H9 (cell line): ENCODE measurements at regions not wholly inside any gene's neighbourhood (a gene's known extent, or its start where the extent isn't known, plus 50 kb on each side); places are given as distances from the start of the nearest gene placed in this dataset.

Experiments
- DNase-seq: peaks from one replicate; pipeline ENCODE4 v3.0.0-alpha.2; 2017
- H2AFZ ChIP-seq: one replicate; pipeline ENCODE4 v1.6.1; 2013; ENCODE audit warnings: mild to moderate bottlenecking, low read length, control low read depth, moderate library complexity
- H2AK5ac ChIP-seq: 2 replicates; pipeline ENCODE4 v1.6.1; 2013; ENCODE audit warnings: low read length, control low read depth, mixed read lengths; ENCODE audit not compliant: insufficient read length
- H2BK120ac ChIP-seq: one replicate; pipeline ENCODE4 v1.6.1; 2013; ENCODE audit warnings: low read depth, mild to moderate bottlenecking, low read length, control low read depth, inconsistent platforms; ENCODE audit not compliant: poor library complexity, severe bottlenecking
- H2BK12ac ChIP-seq: 2 replicates; pipeline ENCODE4 v1.6.1; 2013; ENCODE audit warnings: low read length, control low read depth, mixed read lengths, low read depth; ENCODE audit not compliant: insufficient read length
- H2BK15ac ChIP-seq: 2 replicates; pipeline ENCODE4 v1.6.1; 2013; ENCODE audit warnings: low read depth, low read length, control low read depth
- H2BK20ac ChIP-seq: one replicate; pipeline ENCODE4 v1.6.1; 2013; ENCODE audit warnings: low read depth, mild to moderate bottlenecking, low read length, control low read depth, inconsistent platforms; ENCODE audit not compliant: poor library complexity, severe bottlenecking
- H2BK5ac ChIP-seq: 2 replicates; pipeline ENCODE4 v1.6.1; 2013; ENCODE audit warnings: low read length, control low read depth, mixed read lengths; ENCODE audit not compliant: insufficient read length
- H3K14ac ChIP-seq: 2 replicates; pipeline ENCODE4 v1.6.1; 2013; ENCODE audit warnings: low read length, control low read depth; ENCODE audit not compliant: insufficient read depth
- H3K18ac ChIP-seq: 2 replicates; pipeline ENCODE4 v1.6.1; 2013; ENCODE audit warnings: low read depth, mild to moderate bottlenecking, mixed read lengths, low read length, control low read depth; ENCODE audit not compliant: insufficient read length
- H3K23ac ChIP-seq: 2 replicates; pipeline ENCODE4 v1.6.1; 2013; ENCODE audit warnings: low read length, control low read depth, mixed read lengths, low read depth; ENCODE audit not compliant: insufficient read length
- H3K23me2 ChIP-seq: 2 replicates; pipeline ENCODE4 v1.6.1; 2013; ENCODE audit warnings: low read depth, mild to moderate bottlenecking, mixed read lengths, low read length, control low read depth; ENCODE audit not compliant: insufficient read length, poor library complexity, severe bottlenecking
- H3K27ac ChIP-seq: 2 replicates; pipeline ENCODE4 v1.5.1; 2013; ENCODE audit warnings: low read length, control low read depth, mixed read lengths, low read depth; ENCODE audit not compliant: insufficient read length
- H3K27me3 ChIP-seq: 2 replicates; pipeline ENCODE4 v1.6.1; 2013; ENCODE audit warnings: low read length, control low read depth, inconsistent platforms; ENCODE audit not compliant: insufficient read depth
- H3K4ac ChIP-seq: 2 replicates; pipeline ENCODE4 v1.6.1; 2013; ENCODE audit warnings: low read depth, mild to moderate bottlenecking, control low read depth, inconsistent platforms, low read length, moderate library complexity
- H3K4me1 ChIP-seq: 2 replicates; pipeline ENCODE4 v1.6.1; 2013; ENCODE audit warnings: low read length, control low read depth, inconsistent platforms; ENCODE audit not compliant: insufficient read depth
- H3K4me2 ChIP-seq: 2 replicates; pipeline ENCODE4 v1.6.1; 2013; ENCODE audit warnings: low read length, control low read depth, mixed read lengths; ENCODE audit not compliant: insufficient read length, insufficient read depth
- H3K56ac ChIP-seq: 2 replicates; pipeline ENCODE4 v1.6.1; 2013; ENCODE audit warnings: low read depth, mild to moderate bottlenecking, mixed read lengths, low read length, control low read depth; ENCODE audit not compliant: insufficient read length
- H3K79me1 ChIP-seq: 2 replicates; pipeline ENCODE4 v1.6.1; 2013; ENCODE audit warnings: low read depth, mild to moderate bottlenecking, moderate library complexity, low read length, control low read depth, inconsistent platforms; ENCODE audit not compliant: insufficient read depth, poor library complexity, severe bottlenecking
- H3K79me2 ChIP-seq: 2 replicates; pipeline ENCODE4 v1.6.1; 2013; ENCODE audit warnings: low read length, control low read depth, inconsistent platforms; ENCODE audit not compliant: insufficient read depth
- H3K9ac ChIP-seq: 2 replicates; pipeline ENCODE4 v1.6.1; 2013; ENCODE audit warnings: low read length, control low read depth, mixed read lengths; ENCODE audit not compliant: insufficient read length; ENCODE audit errors: extremely low read depth
- H3K9me3 ChIP-seq: one replicate; pipeline ENCODE4 v1.6.1; 2013; ENCODE audit warnings: low read depth, low read length, inconsistent platforms; ENCODE audit not compliant: control insufficient read depth
- H3T11ph ChIP-seq: one replicate; pipeline ENCODE4 v1.6.1; 2013; ENCODE audit warnings: mild to moderate bottlenecking, low read length, control low read depth, inconsistent platforms
- H4K20me1 ChIP-seq: one replicate; pipeline ENCODE4 v1.6.1; 2013; ENCODE audit not compliant: control insufficient read depth, insufficient read length, insufficient read depth
- H4K5ac ChIP-seq: 2 replicates; pipeline ENCODE4 v1.6.1; 2013; ENCODE audit warnings: low read depth, mild to moderate bottlenecking, mixed read lengths, low read length, control low read depth; ENCODE audit not compliant: insufficient read length
- H4K8ac ChIP-seq: replicated peaks from 2 replicates; pipeline ENCODE4 v1.6.1; 2013; ENCODE audit warnings: low read length, control low read depth, mixed read lengths, low read depth; ENCODE audit not compliant: insufficient read length
- H4K91ac ChIP-seq: 2 replicates; pipeline ENCODE4 v1.6.1; 2013; ENCODE audit warnings: low read depth, mild to moderate bottlenecking, moderate library complexity, mixed read lengths, low read length, control low read depth; ENCODE audit not compliant: insufficient read length
- H3K27ac Mint-ChIP-seq, 3 experiments: 2 replicates in 2 of 3; 3 replicates in 1 of 3; pipeline ENCODE4 v1.8.0; 2020 to 2021; ENCODE audit warnings: mixed read lengths in 3 of 3, mild to moderate bottlenecking in 1 of 3, moderate library complexity in 1 of 3
- H3K27me3 Mint-ChIP-seq: 2 replicates; pipeline ENCODE4 v1.8.0; 2021; ENCODE audit warnings: low read depth, mild to moderate bottlenecking, moderate library complexity, mixed read lengths
- H3K36me3 Mint-ChIP-seq, 3 experiments: 2 replicates in 2 of 3; 3 replicates in 1 of 3; pipeline ENCODE4 v1.8.0; 2020 to 2021; ENCODE audit warnings: low read depth in 3 of 3, mixed read lengths in 3 of 3; ENCODE audit not compliant: insufficient read depth in 1 of 3
- H3K4me1 Mint-ChIP-seq, 2 experiments: 2 replicates each; pipeline ENCODE4 v1.8.0; 2020; ENCODE audit warnings: mixed read lengths in 2 of 2
- H3K4me3 Mint-ChIP-seq, 2 experiments: 2 replicates in 1 of 2; 3 replicates in 1 of 2; pipeline ENCODE4 v1.8.0; 2020 to 2021; ENCODE audit warnings: mild to moderate bottlenecking in 2 of 2, mixed read lengths in 2 of 2, moderate library complexity in 1 of 2
- H3K9me3 Mint-ChIP-seq, 2 experiments: 2 replicates in 1 of 2; 3 replicates in 1 of 2; pipeline ENCODE4 v1.8.0; 2020; ENCODE audit warnings: mild to moderate bottlenecking in 2 of 2, mixed read lengths in 2 of 2, moderate library complexity in 1 of 2
- WGBS: extraction: QIAGEN DNeasy Blood & Tissue Kit; methylation state at CpG from one replicate; pipeline ENCODE4 v1.1.7; 2013; ENCODE audit warnings: missing lambda C conversion rate, low lambda C conversion rate, mixed read lengths; ENCODE audit not compliant: insufficient read length; ENCODE audit errors: extremely low coverage; 5-methylcytosine and 5-hydroxymethylcytosine counted together
- TF ChIP-seq, protein P1 (sequence below): fragments of 200-600 bp; sonication (generic); conservative IDR thresholded peaks from 3 replicates; pipeline ENCODE4 v1.8.0; 2021; ENCODE audit warnings: antibody characterized with exemption, mild to moderate bottlenecking

DNA sequence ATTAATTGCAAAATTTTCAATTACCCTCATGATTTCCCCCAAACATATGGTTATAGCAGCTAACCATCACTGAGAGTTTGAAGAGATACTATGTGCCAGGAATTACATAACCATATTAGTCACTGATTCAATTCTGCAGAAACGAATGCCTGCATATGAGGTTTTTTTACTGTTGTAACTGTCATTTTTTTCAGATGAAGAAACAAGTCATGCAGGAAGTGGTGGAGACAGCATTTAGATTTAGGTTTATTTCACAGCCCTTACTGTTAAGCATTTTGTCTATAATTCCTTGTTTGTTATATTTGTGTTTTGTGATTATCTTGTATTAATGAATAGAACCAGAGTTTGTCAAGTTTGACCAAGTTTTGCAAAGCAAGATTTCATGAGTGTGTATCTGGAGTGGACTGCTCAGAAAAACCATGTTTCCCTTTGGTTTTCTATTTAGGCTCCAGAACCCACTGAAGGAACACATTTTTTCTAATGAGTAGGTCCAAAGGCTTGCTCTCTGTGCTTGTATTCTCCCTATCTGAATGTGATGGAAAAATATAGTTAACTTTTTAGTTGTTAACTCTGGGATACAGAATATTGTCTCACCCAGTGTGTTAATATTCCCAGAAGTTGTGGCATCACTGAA is 308.5 kb upstream of the ADAMTS5 start:
- no peak overlapping the region for H3K4ac ChIP-seq
- Mint-ChIP-seq H3K36me3 (no peaks in the 10 kb centered on the region), H3K4me3 (no peak overlapping the region), H3K9me3 (peaks cover 0 to 4% of the 10 kb centered on the region in 2 experiments; a peak in 1 of 5 replicates), H3K27ac (no peak overlapping the region), H3K27me3 (no peaks in the 10 kb centered on the region), H3K4me1 (peaks cover 5 to 7% of the 10 kb centered on the region in 2 experiments)
- H2BK12ac ChIP-seq, result no peak overlapping the region
- no peak overlapping the region for H4K5ac ChIP-seq
- H3K79me1 ChIP-seq, result no peaks in the 10 kb centered on the region
- no peaks in the 10 kb centered on the region; the same call in 1 of the 2 replicates for H3K4me1 ChIP-seq
- no peaks in the 10 kb centered on the region for H3K9me3 ChIP-seq
- no peak overlapping the region for H2BK5ac ChIP-seq
- H3K79me2 ChIP-seq, result no peaks in the 10 kb centered on the region
- H3K23me2 ChIP-seq, result no peaks in the 10 kb centered on the region
- H4K8ac ChIP-seq, result no peak overlapping the region
- no CpG with 5 or more reads among the region's 1 CpG for WGBS
- H3K14ac ChIP-seq, result no peak overlapping the region
- no peak overlapping the region for H3K23ac ChIP-seq
- H3K27me3 ChIP-seq, result no peaks in the 10 kb centered on the region
- H3K56ac ChIP-seq, result no peak overlapping the region
- H4K91ac ChIP-seq, result no peak overlapping the region
- H3K4me2 ChIP-seq, result no peak overlapping the region
- H2AFZ ChIP-seq, result no peak overlapping the region
- H2BK15ac ChIP-seq, result no peak overlapping the region
- no peak for DNase-seq
- H3K27ac ChIP-seq, result no peak overlapping the region
- no peak overlapping the region for H3K9ac ChIP-seq
- H2BK120ac ChIP-seq, result no peak overlapping the region
- no peak overlapping the region for H2AK5ac ChIP-seq
- TF ChIP-seq, protein P1, sequence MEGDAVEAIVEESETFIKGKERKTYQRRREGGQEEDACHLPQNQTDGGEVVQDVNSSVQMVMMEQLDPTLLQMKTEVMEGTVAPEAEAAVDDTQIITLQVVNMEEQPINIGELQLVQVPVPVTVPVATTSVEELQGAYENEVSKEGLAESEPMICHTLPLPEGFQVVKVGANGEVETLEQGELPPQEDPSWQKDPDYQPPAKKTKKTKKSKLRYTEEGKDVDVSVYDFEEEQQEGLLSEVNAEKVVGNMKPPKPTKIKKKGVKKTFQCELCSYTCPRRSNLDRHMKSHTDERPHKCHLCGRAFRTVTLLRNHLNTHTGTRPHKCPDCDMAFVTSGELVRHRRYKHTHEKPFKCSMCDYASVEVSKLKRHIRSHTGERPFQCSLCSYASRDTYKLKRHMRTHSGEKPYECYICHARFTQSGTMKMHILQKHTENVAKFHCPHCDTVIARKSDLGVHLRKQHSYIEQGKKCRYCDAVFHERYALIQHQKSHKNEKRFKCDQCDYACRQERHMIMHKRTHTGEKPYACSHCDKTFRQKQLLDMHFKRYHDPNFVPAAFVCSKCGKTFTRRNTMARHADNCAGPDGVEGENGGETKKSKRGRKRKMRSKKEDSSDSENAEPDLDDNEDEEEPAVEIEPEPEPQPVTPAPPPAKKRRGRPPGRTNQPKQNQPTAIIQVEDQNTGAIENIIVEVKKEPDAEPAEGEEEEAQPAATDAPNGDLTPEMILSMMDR, result no peak
- no peak overlapping the region for H3T11ph ChIP-seq
- no peak overlapping the region for H3K18ac ChIP-seq
- no peaks in the 10 kb centered on the region for H4K20me1 ChIP-seq
- H2BK20ac ChIP-seq, result no peak overlapping the region
